Neural progenitor cell (in vitro differentiated cells): ENCODE measurements at regions not wholly inside any gene's neighbourhood (a gene's known extent, or its start where the extent isn't known, plus 50 kb on each side); places are given as distances from the start of the nearest gene placed in this dataset.

Source experiments
- CTCF ChIP-seq: fragments of 200-600 bp; sonication (generic); IDR thresholded peaks from 2 replicates; pipeline ENCODE4 v1.5.1; 2017; ENCODE audit warnings: antibody characterized with exemption, mild to moderate bottlenecking
- EZH2 ChIP-seq: fragments of 200-600 bp; sonication (generic); IDR thresholded peaks from 2 replicates; pipeline ENCODE4 v1.6.1; 2017; ENCODE audit warnings: antibody characterized with exemption, mild to moderate bottlenecking, moderate library complexity
- EZH2phosphoT487 ChIP-seq: fragments of 200-600 bp; sonication (generic); IDR thresholded peaks from 2 replicates; pipeline ENCODE4 v1.6.1; 2017; ENCODE audit warnings: antibody characterized with exemption

- no peak for TF ChIP-seq CTCF
- TF ChIP-seq EZH2phosphoT487, result no peak
- no peak for TF ChIP-seq EZH2
These were observed 385.7 kb upstream of the NR2F2 start for GRCh38 chr15:95944661-95945255.
